ENCODE measurements at regions not wholly inside any gene's neighbourhood (a gene's known extent, or its start where the extent isn't known, plus 50 kb on each side); places are given as distances from the start of the nearest gene placed in this dataset.

DNA sequence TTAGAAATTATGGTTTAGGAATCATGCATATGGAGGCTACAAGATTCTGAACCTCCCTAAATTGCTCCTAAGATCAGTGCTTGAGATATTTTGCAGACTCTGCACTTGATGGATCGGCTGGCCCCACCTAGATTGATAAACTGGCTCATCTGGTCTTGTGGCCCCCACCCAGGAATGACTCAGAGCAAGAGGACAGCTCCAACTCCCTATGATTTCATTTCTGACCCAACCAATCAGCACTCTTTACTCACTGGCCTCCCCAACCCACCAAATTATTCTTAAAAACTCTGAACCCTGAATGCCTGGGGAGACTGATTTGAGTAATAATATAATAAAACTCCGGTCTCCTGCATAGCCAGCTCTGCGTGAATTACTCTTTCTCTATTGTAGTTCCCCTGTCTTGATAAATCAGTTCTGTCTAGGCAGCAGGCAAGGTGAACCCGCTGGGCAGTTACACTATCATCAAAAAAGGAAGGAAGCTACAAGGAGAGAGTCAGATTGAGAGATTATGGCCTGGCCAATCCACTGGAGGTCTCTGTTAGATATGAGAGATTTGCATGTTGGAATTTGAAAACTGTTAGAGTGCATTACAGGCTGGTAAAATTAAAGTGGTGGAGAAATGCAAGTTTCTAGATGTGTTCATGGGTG is 245.8 kb downstream of the CSNK2A3 start:
- no peak overlapping the region for H3K4me3 ChIP-seq (ENCODE audit: low read depth, low read length)
- TF ChIP-seq, protein P1, sequence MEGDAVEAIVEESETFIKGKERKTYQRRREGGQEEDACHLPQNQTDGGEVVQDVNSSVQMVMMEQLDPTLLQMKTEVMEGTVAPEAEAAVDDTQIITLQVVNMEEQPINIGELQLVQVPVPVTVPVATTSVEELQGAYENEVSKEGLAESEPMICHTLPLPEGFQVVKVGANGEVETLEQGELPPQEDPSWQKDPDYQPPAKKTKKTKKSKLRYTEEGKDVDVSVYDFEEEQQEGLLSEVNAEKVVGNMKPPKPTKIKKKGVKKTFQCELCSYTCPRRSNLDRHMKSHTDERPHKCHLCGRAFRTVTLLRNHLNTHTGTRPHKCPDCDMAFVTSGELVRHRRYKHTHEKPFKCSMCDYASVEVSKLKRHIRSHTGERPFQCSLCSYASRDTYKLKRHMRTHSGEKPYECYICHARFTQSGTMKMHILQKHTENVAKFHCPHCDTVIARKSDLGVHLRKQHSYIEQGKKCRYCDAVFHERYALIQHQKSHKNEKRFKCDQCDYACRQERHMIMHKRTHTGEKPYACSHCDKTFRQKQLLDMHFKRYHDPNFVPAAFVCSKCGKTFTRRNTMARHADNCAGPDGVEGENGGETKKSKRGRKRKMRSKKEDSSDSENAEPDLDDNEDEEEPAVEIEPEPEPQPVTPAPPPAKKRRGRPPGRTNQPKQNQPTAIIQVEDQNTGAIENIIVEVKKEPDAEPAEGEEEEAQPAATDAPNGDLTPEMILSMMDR (IDR thresholded peaks at IDR 0.05; ENCODE audit: insufficient read depth, low read length): no peak
- DNase-seq (ENCODE audit: low read depth): no peak

GRCh38 chr11:11105361-11105760 is 247.5 kb upstream of the ZBED5 start:
- no peak for DNase-seq (ENCODE audit: low read depth)
- TF ChIP-seq, protein P1 (IDR thresholded peaks at IDR 0.05; ENCODE audit: insufficient read depth, low read length): no peak
- no peak overlapping the region for H3K4me3 ChIP-seq (ENCODE audit: low read depth, low read length)

DNA sequence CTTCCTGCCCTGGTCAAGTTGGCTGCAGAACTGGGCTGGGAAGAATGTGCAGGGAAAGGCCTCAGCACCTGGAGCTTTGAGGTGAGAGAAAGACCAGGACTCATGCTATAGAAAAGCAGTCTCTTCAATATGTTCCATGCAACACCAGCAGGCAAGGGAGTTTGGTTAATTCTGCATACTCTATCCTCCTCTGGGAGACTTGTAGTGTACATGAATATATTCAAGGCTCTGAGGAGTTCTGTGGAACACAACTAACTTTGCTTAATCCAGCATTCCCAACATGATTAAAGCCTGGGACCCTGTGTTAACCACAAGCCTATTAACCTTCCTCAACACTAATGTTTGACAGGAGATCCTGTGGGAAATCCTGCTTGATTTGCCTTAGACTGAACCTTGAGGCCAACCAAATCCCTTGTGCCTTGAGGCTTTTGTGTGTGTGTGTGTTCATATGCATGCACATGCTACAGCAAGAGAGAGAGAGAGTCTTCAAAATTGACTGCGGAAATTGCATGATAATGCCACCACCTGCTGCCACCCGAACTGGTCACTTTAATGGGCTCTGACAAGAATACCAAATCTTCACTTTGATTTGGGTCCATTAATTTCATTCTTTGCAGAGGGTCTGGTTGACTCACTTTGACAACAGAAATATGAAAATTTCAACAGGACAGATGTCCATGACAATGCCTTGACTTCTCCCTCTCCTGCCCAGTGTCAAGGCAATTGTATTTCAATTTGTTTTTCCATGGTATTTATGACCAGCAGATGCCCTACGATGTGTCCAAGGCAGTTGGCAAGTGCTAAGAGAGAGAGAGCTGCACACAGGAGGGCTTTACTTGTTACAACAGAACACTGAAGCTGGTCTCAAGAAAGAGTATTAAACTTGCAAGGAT is 238.2 kb upstream of the ZBED5 start:
- no peak overlapping the region for H3K4me3 ChIP-seq (ENCODE audit: low read depth, low read length)
- no peak for DNase-seq (ENCODE audit: low read depth)
- TF ChIP-seq, protein P1 (IDR thresholded peaks at IDR 0.05; ENCODE audit: insufficient read depth, low read length): no peak

DNA sequence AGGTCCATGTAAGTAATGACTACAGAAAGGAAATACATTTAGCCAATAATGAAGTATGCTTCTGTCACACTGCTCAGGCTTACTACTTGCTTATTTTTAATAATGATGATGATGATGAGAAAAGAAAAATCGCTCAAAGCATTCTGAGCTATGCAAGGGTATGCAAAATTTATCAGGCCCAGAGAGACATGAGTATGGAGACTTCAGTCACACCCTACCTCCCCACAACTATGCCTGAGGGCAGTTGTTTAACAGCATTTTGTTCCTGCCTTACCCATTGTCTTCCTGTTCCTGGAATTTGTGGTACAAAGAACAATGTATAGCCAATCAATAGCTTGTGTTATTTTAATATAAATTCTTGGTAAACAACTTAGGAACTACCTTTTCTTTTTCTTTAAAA is 232.6 kb upstream of the ZBED5 start:
- no peak for DNase-seq (ENCODE audit: low read depth)
- no peak overlapping the region for H3K4me3 ChIP-seq (ENCODE audit: low read depth, low read length)
- TF ChIP-seq, protein P1 (IDR thresholded peaks at IDR 0.05; ENCODE audit: insufficient read depth, low read length): no peak

DNA sequence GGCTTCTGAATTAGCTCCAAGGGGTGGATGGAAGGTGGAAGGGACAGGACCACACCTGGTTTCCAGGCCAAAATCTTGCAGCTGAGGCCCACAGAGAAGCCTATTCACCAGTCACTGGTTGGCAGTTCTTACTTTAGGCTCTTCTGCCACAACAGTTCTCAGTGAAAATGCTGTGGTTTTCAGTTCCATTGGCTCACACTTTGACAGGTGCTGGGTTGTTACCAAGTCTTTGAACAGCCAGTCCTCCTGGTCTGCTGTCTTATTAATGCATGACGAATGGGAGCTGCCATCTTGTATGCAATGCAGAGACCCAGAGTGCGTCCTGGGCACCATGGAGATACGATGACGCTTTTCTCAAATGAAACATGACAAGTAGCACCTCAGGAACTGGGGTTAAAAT is 232.0 kb upstream of the ZBED5 start:
- TF ChIP-seq, protein P1 (IDR thresholded peaks at IDR 0.05; ENCODE audit: insufficient read depth, low read length): no peak
- no peak for DNase-seq (ENCODE audit: low read depth)

GRCh38 chr11:11086979-11087378 is 229.1 kb upstream of the ZBED5 start:
- TF ChIP-seq, protein P1 (IDR thresholded peaks at IDR 0.05; ENCODE audit: insufficient read depth, low read length): no peak
- no peak for DNase-seq (ENCODE audit: low read depth)
- no peak overlapping the region for H3K4me3 ChIP-seq (ENCODE audit: low read depth, low read length)

More for the DNA sequence above, 232.0 kb upstream of the ZBED5 start:
- H3K4me3 ChIP-seq (ENCODE audit: low read depth, low read length): no peak overlapping the region
